ENCODE measurements at regions not wholly inside any gene's neighbourhood (a gene's known extent, or its start where the extent isn't known, plus 50 kb on each side); places are given as distances from the start of the nearest gene placed in this dataset.

- no peak overlapping the region for H3K4me3 ChIP-seq (ENCODE audit: low read depth, low read length)
- TF ChIP-seq, protein P1, sequence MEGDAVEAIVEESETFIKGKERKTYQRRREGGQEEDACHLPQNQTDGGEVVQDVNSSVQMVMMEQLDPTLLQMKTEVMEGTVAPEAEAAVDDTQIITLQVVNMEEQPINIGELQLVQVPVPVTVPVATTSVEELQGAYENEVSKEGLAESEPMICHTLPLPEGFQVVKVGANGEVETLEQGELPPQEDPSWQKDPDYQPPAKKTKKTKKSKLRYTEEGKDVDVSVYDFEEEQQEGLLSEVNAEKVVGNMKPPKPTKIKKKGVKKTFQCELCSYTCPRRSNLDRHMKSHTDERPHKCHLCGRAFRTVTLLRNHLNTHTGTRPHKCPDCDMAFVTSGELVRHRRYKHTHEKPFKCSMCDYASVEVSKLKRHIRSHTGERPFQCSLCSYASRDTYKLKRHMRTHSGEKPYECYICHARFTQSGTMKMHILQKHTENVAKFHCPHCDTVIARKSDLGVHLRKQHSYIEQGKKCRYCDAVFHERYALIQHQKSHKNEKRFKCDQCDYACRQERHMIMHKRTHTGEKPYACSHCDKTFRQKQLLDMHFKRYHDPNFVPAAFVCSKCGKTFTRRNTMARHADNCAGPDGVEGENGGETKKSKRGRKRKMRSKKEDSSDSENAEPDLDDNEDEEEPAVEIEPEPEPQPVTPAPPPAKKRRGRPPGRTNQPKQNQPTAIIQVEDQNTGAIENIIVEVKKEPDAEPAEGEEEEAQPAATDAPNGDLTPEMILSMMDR (IDR thresholded peaks at IDR 0.05; ENCODE audit: borderline replicate concordance, insufficient read depth, low read depth, low read length): no peak
These were observed 305.1 kb downstream of the ZNF621 start for GRCh38 chr3:40829876-40830275.

DNA sequence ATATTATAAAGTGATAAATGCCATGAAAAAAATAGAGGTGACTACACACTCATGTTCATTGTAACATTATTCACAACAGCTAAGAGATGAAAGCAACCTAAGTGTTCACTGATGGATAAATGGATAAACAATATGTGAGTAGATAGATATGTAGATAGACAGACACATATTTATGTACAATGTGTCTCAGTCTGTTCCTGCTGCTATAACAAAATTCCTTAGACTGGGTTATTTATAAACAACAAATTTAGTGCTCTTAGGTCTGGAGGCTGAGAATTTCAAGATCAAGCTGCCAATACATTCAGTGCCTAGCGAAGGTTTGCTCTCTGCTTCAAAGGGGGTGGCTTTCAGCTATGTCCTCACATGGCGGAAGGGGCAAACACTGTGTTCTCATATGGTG, 312.5 kb downstream of the ZNF621 start:
- no peak overlapping the region for H3K4me3 ChIP-seq (ENCODE audit: low read depth, low read length)
- TF ChIP-seq, protein P1 (IDR thresholded peaks at IDR 0.05; ENCODE audit: borderline replicate concordance, insufficient read depth, low read depth, low read length): no peak

- H3K4me3 ChIP-seq (ENCODE audit: low read depth, low read length): no peak overlapping the region
- TF ChIP-seq, protein P1 (IDR thresholded peaks at IDR 0.05; ENCODE audit: borderline replicate concordance, insufficient read depth, low read depth, low read length): no peak
These were observed 316.4 kb downstream of the ZNF621 start for GRCh38 chr3:40841131-40841530.

DNA sequence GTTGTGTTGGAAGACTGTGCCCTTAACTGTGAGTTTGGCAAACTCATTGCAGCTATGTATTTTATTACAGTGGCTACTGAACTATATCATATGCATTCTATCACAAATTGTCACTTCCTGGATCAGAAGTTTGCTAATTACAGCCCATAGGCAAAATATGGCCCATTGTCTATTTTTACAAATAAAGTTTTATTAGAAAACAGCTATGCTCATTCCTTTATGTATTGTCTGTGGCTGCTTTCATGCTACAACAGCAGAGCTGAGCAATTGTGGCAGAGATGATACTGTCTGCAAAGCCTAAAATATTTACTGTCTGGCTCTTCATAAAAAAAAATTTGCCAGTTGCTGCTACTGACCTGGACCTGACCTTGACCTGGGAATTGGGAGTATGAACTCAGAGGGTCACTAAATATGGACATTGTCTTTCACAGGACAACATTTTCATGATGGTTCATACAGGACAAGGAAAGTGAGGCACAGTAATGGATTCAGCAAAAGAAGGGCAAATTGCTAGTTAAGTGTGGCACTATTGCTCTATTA, 316.9 kb downstream of the ZNF621 start:
- TF ChIP-seq, protein P1 (IDR thresholded peaks at IDR 0.05; ENCODE audit: borderline replicate concordance, insufficient read depth, low read depth, low read length): no peak
- no peak overlapping the region for H3K4me3 ChIP-seq (ENCODE audit: low read depth, low read length)

GRCh38 chr3:40842714-40843113, 318.0 kb downstream of the ZNF621 start:
- TF ChIP-seq, protein P1 (IDR thresholded peaks at IDR 0.05; ENCODE audit: borderline replicate concordance, insufficient read depth, low read depth, low read length): no peak
- H3K4me3 ChIP-seq (ENCODE audit: low read depth, low read length): no peak overlapping the region

- TF ChIP-seq, protein P1 (IDR thresholded peaks at IDR 0.05; ENCODE audit: borderline replicate concordance, insufficient read depth, low read depth, low read length): no peak
- H3K4me3 ChIP-seq (ENCODE audit: low read depth, low read length): no peak overlapping the region
These were observed 318.5 kb downstream of the ZNF621 start for GRCh38 chr3:40843208-40843624.

DNA sequence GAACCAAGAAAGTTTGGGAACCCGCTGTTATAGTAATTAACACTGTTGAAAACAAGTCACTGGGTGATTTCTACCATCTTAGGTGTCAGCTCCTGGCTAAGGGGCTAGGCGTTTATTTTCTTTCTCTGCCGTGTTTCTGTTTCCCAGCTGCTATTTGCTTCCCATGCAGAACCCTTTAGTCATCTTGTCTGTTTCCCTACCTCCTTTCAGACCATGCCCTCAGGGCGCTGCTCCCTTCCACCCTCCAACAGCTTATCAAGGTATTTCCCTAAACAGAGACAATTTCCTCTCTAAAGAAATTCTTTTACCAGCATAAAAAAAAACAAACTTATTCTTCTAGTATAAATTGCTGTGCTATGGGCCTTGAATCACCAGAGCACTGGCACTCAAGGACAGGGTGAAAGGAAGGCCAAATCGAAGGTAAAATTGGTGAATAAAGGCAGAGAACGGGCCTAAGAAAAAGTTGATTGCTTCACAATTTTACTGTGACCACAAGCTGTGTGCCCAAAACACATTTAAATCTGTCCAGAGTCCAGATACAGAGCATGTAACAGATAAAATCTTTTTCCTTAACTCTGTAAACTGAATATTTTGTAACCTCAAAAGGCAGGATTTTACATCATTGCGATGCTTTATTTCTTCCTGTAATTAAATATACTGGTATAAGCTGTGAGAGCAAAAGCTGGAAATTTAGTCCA, 319.2 kb downstream of the ZNF621 start:
- H3K4me3 ChIP-seq (ENCODE audit: low read depth, low read length): no peak overlapping the region
- TF ChIP-seq, protein P1 (IDR thresholded peaks at IDR 0.05; ENCODE audit: borderline replicate concordance, insufficient read depth, low read depth, low read length): no peak

Measured in GM12875 (cell line).